ENCODE measurements at regions not wholly inside any gene's neighbourhood (a gene's known extent, or its start where the extent isn't known, plus 50 kb on each side); places are given as distances from the start of the nearest gene placed in this dataset.

DNA sequence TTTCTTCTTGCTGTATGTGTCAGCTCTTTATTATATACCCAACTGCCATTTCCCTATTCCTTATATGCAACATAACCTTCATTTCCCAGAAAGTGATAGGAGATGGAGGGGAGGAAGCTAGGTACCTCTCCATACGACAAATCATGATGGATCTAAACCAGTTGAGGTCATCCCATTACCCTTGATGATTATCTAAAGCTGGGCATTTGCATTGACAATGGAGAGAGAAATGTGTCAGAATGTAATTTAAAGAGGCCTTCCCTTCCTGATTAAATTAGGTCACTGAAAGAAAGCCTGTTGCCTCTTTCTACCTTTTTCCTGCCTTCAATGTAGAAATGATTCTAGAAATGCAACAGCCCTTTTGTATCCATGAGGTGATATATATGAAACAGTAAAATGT lies 81.9 kb downstream of the SUCNR1 start:
- Histone ChIP-seq H3K27me3 (replicated peaks; ENCODE audit: insufficient read depth, low read length) (no peaks in the 10 kb centered on the region), H3K79me2 (ENCODE audit: low read length) (no peaks in the 10 kb centered on the region), H3K9me2 (replicated peaks; ENCODE audit: insufficient read depth, low read length) (no peaks in the 10 kb centered on the region), H2AFZ (ENCODE audit: low read length) (no peak overlapping the region), H3K9me3 (replicated peaks; ENCODE audit: insufficient read depth, low read length) (no peaks in the 10 kb centered on the region), H3K9ac (ENCODE audit: low read length) (no peak overlapping the region), H3K4me1 (ENCODE audit: low read length) (no peaks in the 10 kb centered on the region), H3F3A (ENCODE audit: insufficient read depth, low read length) (no peaks in the 10 kb centered on the region), H3K4me2 (ENCODE audit: low read depth, low read length) (no peak overlapping the region), H4K20me1 (ENCODE audit: insufficient read depth, low read length) (no peaks in the 10 kb centered on the region), H3K36me3 (replicated peaks; ENCODE audit: insufficient read depth, low read length) (no peaks in the 10 kb centered on the region), H3K4me3 (ENCODE audit: low read length) (no peak overlapping the region), H3K27ac (ENCODE audit: low read length) (no peak overlapping the region)
- no peak for DNase-seq
- no peak for TF ChIP-seq EZH2 (optimal IDR thresholded peaks at IDR 0.05; ENCODE audit: low read depth, low read length)
- TF ChIP-seq EZH2phosphoT487 (IDR thresholded peaks at IDR 0.05; ENCODE audit: low read length): no peak
- no peak for TF ChIP-seq CTCF (IDR thresholded peaks at IDR 0.05; ENCODE audit: low read length)

DNA sequence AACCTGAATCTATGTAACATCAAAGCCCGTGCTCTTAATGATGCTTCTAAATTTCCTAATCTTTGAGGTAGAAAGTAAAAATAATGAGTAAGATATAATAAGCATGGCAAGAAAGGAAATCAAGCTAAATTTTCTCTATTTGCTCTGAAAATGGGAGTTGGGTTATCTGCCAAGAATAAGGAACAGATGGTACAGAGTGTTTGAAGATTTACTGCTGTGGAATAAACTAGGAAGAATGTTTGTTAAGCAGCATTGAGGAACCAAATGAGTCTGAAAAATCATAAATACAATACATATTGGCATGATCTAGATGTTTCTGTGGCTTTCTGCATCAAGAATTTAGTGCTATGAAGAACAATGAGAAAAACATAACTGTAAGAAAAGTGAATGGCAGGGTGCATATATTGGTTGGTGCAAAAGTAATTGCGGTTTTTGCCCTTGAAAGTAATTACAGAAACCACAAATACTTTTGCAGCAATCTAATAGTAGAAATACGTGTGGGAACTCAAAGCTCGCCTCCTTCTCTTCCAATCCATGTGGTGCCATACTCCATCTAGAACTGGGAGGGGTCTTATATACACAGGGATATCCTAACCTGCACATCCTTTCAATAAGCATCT lies 87.6 kb downstream of the SUCNR1 start:
- Histone ChIP-seq H3K9ac (ENCODE audit: low read length) (no peak overlapping the region), H3K36me3 (replicated peaks; ENCODE audit: insufficient read depth, low read length) (no peaks in the 10 kb centered on the region), H3K4me3 (ENCODE audit: low read length) (no peak overlapping the region), H3K27ac (ENCODE audit: low read length) (no peak overlapping the region), H3K27me3 (replicated peaks; ENCODE audit: insufficient read depth, low read length) (no peaks in the 10 kb centered on the region), H3K79me2 (ENCODE audit: low read length) (no peaks in the 10 kb centered on the region), H4K20me1 (ENCODE audit: insufficient read depth, low read length) (no peaks in the 10 kb centered on the region), H3K4me2 (ENCODE audit: low read depth, low read length) (no peak overlapping the region), H3K4me1 (ENCODE audit: low read length) (no peaks in the 10 kb centered on the region), H3K9me2 (replicated peaks; ENCODE audit: insufficient read depth, low read length) (no peaks in the 10 kb centered on the region), H2AFZ (ENCODE audit: low read length) (no peak overlapping the region), H3F3A (ENCODE audit: insufficient read depth, low read length) (no peaks in the 10 kb centered on the region), H3K9me3 (replicated peaks; ENCODE audit: insufficient read depth, low read length) (no peaks in the 10 kb centered on the region)
- DNase-seq: no peak
- TF ChIP-seq EZH2phosphoT487 (IDR thresholded peaks at IDR 0.05; ENCODE audit: low read length) (no peak), EZH2 (optimal IDR thresholded peaks at IDR 0.05; ENCODE audit: low read depth, low read length) (no peak), CTCF (IDR thresholded peaks at IDR 0.05; ENCODE audit: low read length) (no peak)

- DNase-seq: no peak
- Histone ChIP-seq H3K4me1 (ENCODE audit: low read length) (no peaks in the 10 kb centered on the region), H3K79me2 (ENCODE audit: low read length) (no peaks in the 10 kb centered on the region), H4K20me1 (ENCODE audit: insufficient read depth, low read length) (no peaks in the 10 kb centered on the region), H3K9me3 (replicated peaks; ENCODE audit: insufficient read depth, low read length) (no peaks in the 10 kb centered on the region), H3K9me2 (replicated peaks; ENCODE audit: insufficient read depth, low read length) (no peaks in the 10 kb centered on the region), H3K27ac (ENCODE audit: low read length) (no peak overlapping the region), H3K27me3 (replicated peaks; ENCODE audit: insufficient read depth, low read length) (no peaks in the 10 kb centered on the region), H2AFZ (ENCODE audit: low read length) (no peak overlapping the region), H3F3A (ENCODE audit: insufficient read depth, low read length) (no peaks in the 10 kb centered on the region), H3K36me3 (replicated peaks; ENCODE audit: insufficient read depth, low read length) (no peaks in the 10 kb centered on the region), H3K9ac (ENCODE audit: low read length) (no peak overlapping the region), H3K4me3 (ENCODE audit: low read length) (no peak overlapping the region), H3K4me2 (ENCODE audit: low read depth, low read length) (no peak overlapping the region)
- TF ChIP-seq EZH2phosphoT487 (IDR thresholded peaks at IDR 0.05; ENCODE audit: low read length) (no peak), CTCF (IDR thresholded peaks at IDR 0.05; ENCODE audit: low read length) (no peak), EZH2 (optimal IDR thresholded peaks at IDR 0.05; ENCODE audit: low read depth, low read length) (no peak)
Measured at GRCh38 chr3:151962352-151962751, 88.9 kb downstream of the SUCNR1 start.

All from MM.1S (cell line).